LHCN-M2 (cell line): ENCODE measurements at regions not wholly inside any gene's neighbourhood (a gene's known extent, or its start where the extent isn't known, plus 50 kb on each side); places are given as distances from the start of the nearest gene placed in this dataset.
"Not testable (repeated sequence)": the region's sequence is repeated elsewhere in the genome, so short reads cannot be mapped to it uniquely, and the experiment has no call there.

ENCODE experiments used
- DNase-seq: peaks from one replicate; pipeline ENCODE4 v3.0.0-alpha.2; 2012; ENCODE audit warnings: low read depth

DNA sequence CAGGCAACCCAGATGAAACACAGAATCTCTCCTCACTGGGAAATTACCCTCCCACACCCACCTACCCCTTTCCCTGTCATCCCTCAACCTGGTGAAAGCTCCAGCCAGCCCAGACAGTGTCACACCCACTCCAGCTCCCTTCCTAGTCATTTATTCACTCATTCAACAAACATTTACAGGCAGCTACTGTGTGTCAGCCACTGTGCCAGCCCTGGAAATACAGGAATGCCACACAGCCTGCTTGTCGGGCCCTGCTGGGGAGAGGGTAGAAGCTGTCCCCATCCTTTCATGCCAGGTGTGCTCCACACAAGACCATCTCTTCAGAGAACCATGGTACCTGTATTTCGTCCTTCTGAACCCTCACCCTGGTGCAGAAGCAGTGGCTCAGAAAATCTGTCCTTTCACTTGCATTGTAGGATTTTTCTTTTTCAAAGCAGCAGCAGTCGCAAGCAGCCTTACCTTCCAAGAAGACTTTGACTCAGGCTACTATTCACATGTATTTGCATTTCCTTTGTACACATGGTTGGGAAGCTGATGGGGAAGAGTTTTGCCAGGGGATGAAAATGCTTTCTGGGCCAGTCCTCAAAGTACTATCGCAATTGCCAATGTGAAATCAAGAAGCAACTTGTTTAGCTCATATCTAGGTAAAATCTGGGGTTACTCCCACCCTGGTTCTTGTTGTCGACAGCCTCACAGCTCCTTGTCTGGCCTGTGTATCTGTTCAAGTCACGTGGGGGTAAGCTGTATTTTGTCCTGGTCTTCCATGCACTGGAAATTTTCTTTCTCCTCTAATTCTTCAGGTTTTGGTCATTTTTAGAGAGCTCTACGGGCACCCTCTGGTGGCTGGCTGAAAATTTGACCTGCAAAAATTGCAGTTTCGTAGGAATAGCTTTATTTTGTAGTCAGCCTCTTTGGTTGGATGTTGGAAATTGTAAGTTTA lies 147.4 kb upstream of the EGLN3 start:
- peak; percentile 31 for DNase-seq

DNA sequence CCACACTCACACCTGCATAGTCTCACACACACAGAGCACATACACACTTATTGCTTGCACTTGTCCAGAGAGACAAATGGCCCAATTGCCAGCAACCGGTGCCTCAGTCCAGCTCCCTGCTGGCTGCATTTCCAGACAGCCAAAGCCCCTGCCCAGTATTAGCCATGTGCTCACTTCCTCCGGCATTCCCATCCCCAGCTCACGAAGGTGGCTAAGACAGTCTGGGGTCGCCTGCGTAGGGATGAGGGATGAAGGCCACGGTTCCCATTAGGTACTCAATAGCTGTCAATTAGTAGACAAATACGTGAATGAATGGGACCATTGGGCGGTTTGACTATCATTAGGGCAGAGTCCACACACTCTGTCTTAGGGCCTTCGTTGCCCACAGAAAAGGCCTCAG lies 146.8 kb upstream of the EGLN3 start:
- no peak for DNase-seq

DNA sequence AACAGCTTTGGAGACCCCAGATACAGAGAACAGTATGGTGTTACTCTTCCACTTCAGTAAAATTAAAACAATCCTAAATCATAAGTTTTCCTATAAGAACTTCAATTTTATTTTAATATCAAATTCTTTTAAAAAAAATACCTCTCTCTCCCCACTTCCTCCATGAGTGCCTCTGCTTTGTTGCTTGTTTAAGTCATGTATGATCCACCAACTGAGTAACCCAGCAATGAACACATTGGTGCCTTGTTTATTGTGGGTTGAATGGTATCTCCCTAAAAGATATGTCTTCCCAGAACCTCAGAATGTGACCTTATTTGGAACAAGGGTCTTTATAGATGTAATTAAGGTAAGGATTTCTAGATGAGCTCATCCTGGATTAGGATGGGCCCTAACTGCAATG lies 143.5 kb upstream of the EGLN3 start:
- no peak for DNase-seq

DNA sequence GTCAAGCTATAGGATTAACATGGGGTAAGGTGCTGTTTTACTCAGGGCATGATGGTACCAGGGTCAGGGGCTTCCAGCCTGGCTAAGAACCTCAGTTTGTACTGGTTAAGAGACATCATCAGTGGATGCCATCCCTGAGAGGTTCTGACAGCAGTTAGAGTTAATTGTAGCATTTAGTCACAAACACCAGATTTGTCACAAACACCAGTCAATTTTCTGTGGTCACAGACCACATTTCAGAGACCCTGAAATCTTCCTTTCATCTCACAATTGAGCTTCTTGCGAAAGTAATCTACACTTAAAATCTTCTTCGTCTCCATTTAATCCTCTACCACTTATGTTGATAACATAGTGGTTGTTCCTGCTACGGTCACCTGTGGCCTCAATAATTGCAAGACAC lies 143.0 kb upstream of the EGLN3 start:
- no peak for DNase-seq

DNA sequence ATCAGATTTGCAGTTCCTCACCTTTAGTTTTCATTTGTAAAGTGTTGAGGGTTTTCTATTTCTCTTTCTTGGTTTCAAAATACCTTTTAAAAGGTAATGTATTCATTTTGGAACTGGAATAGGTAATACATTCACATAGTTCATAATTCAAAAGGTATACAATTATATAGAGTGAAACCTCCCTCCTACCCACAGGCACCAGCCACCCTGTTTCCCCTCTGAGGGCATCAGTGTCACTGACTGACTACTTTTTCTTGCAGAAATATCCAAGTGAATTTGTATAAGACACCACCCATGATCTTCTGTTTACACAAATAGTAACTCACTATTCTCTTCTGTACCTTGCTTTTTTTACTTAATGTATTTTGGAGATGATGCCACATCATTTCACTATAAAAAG lies 139.6 kb upstream of the EGLN3 start:
- DNase-seq: no peak

DNA sequence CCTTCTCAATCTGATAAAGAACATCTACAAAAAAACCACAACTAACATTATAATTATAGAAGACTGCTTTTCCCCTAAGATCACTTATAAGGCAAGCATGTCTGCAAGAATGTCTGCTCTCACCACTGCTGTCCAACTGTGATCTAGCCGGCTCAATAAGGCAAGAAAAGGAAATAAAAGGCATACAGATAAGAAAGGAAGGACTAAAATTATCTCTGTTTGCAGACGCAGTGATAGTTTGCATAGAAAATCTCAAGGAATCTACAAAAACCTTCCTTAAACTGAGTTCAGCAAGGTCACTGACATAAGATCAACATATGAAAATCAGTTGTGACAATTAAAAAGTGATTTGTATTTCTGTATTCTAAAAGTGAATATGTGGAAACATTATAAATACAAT lies 138.0 kb upstream of the EGLN3 start:
- no peak for DNase-seq

DNA sequence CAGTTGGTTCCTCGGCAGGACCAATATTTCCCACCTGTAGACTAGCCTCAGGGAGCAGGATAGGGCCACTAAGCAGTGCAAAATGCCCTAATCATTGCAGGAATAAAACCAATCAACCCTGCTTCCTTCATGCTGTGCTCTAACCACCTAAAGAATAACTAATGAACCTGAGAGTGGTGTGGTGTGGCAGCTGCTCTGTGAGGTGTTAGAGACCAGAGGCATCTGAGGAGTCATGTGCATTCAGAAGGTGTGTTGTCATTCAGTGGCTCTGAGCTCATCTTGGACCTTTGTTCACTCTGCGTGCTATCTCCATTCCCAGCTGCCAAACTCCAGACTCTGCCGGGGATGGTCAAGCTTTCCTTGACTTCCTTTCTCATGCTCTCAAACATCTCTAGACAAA lies 136.7 kb upstream of the EGLN3 start:
- no peak for DNase-seq

DNA sequence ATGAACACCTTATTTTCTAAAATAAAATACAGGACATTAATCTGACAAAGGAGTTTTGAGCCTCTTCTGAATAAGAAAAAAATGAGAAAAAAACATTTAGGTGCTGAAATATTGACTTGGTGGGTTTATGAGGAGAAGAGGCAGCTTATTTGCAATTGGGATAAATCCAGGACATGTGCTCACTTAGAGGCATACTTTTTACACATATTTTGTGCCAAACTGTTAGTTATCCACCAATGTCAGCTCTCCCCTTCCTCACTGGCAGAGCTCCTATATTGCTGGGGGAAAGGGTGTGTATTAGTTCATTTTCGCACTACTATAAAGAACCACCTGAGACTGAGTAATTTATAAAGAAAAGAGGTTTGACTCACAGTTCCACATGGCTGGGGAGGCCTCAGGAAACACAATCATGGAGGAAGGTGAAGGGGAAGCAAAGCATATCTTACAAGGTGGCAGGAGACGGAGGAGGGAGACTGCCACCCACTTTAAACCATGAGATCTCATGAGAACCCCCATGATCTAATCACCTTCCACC lies 135.4 kb upstream of the EGLN3 start:
- DNase-seq: no peak

DNA sequence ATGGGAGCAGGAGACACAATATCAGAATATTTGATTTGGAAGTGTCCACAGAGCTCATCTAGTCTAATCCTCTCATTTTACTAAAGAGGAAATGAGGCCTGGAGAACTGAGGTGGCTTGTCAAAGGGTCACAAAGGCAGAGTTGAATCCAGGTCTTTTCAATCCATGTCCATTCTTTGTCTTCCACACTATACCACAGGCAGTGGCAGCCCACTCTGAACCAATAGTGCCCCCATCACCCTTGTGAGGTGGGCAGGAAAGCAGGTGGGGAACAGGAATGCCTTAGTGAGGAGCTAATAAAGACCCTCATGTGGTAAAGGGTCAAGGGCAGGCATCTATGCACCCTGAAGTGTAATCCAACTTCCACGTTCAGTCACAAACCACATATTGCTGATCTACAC lies 134.8 kb upstream of the EGLN3 start:
- no peak for DNase-seq

DNA sequence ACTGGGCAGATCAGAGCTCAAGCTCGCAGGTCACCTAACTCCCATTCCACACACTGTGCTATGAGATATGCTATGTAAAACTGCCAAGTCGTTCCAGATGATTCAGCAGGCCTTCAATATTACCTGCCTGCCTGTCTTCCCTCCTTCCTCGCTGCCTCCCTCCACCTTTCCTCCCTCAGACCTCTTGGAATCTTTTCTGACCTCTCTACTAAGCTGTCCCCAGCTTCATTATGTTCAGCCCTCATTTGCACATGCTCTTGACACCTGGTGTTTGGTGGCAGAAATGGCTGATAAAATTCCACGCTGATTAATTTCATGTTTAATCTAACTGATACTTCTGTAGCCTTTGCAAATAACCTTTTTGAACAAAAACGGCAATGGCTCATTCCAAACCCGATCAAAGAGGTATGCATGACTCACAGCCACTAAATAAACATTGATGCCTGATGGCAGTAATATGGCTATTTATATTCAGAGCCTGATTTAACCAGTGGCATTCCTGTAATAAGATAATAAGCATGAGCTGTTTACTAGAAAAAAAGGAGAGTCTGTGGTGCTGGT lies 130.8 kb upstream of the EGLN3 start:
- DNase-seq: peak; percentile 49

DNA sequence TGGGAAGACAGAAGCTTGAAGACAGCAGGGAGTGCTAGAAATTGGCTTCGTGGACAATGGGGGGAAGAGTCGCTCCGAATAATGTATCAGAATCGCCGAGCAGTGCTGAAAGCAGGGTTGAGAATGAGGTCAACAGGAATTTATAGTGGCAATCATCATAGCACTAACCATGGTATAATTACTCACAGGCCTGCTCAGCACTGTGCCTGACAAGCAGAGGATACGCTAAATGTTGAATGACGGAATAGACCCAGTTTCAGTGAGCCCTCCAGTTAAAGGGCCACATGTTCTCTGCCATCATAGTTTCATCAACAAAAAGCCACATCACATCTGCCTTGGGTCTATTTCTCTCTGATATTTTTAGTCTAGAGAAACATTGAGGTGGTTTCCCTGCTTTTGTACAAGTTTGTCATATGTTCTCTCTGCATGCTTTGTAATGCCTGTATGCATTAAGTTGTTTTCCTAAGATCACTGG lies 130.3 kb upstream of the EGLN3 start:
- peak; percentile 11 for DNase-seq

DNA sequence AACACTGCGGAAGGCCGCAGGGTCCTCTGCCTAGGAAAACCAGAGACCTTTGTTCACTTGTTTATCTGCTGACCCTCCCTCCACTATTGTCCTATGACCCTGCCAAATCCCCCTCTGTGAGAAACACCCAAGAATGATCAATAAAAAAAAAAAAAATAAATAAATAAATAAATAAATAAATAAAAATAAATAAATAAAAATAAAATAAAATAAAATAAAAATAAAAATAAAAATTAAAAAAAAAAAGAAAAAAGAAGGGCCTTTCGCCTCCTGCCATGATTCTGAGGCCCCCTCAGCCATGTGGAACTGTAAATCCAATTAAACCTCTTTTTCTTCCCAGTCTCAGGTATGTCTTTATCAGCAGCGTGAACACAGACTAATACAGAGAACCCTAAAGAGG lies 128.8 kb upstream of the EGLN3 start:
- not testable (repeated sequence) for DNase-seq

DNA sequence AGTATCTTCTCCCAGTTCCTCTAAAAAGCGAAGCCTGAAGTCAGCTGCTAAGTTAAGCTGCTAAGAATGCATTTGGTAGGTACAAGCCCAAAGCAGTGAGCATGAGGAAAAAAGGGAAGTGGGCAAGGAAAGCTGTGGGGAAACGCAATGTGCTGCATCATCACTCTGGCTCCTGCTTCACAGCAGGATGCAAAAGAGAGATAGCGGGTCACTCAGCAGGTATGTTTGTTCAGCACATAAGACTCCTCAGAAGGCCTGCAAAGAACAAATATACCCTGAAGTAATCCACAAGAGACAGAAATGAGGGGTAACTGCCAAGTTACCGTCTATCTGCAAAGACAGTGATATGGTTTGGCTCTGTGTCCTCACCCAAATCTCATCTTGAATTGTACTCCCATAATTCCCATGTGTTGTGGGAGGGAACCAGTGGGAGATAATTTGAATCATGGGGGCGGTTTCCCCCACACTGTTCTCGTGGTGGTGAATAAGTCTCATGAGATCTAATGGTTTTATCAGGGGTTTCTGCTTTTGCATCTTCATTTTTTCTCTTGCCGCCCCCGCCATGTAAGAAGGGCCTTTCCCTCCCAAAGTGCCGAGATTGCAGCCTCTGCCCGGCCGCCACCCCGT lies 127.4 kb upstream of the EGLN3 start:
- DNase-seq: no peak

DNA sequence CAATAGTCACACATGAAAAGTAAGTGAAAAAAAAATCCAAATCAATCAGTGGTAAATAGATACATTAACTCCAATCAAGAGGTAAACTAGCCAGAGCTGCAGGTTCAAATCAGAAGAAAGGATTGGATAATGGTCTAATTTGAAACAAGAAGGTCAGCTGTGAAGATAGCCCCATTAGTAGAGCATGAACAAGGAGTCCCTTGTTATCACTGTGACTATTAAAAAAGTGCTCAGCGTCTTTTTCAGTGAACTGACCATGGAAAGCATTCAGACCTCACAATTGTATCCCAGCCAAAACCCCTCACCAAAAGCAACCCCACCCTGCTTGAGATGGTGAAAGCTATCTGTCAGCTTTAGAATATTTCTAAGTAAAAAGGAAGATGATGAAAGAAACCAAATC lies 125.0 kb upstream of the EGLN3 start:
- DNase-seq: no peak

DNA sequence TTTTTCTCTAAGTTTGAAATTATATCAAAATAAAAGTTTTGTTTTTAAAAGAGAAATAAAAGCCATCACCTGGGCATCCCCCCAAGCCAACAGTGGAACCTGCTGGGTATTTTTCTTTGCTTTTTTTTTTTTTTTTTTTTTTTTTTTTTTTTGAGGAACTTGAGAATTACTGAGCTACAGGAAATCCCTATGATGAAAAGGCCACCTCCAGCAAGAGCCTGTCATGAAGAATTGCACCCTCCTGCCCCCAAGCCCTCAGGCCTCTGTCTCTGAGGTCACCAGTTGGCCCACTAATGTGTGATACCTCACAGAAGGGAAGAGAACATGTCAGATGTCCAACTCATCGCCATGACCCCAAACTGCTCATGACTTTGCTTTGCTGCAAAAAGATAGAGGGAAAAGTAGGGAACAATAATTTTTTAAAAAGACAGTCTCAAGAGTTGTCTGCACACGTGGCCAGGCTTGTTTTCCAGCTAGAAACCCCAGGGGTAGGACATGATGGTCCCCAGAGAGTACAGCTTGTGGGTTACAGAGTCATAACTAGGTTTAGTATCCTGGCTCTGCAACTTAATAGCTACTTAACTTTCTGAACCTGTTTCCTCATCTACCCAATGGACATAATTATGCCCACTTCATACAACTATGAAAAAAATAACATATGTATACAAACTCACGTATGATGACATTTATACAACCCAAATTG lies 124.3 kb upstream of the EGLN3 start:
- DNase-seq: no peak

DNA sequence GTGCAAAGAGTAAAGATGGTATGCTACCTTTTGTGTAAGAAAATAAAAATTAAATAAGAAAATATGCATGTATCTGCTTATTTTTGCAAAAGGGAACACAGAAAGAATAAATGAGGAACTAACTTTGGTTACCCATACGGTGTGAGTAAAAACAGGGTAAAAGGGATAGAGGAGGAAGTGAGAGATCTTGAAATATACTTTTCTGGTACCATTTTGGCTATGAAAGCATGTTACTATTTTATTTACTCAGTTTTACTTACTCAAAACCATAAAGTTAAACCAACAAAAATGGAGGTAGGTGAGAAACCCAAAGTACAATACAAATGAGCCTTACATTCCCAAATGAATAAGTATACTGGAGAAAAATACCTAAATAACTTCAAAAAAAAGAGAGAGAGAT lies 122.0 kb upstream of the EGLN3 start:
- no peak for DNase-seq

DNA sequence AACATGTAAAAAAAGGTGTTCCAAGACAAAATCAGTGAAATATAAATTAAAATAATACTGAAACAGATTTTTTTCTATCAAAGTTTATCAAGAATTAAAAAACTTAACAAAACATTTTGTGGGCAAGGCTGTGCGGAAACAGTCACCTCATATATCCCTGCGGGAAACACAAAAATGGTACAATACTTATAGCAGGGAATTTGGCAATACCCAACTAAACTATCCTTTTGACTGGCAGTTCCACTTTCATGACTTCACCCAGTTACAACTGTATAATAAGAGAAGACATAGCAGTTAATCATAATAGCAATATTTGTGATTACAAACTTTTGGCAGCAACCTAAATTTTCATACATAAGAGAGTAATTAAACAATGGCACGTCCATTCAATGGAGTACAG lies 121.5 kb upstream of the EGLN3 start:
- DNase-seq: no peak

DNA sequence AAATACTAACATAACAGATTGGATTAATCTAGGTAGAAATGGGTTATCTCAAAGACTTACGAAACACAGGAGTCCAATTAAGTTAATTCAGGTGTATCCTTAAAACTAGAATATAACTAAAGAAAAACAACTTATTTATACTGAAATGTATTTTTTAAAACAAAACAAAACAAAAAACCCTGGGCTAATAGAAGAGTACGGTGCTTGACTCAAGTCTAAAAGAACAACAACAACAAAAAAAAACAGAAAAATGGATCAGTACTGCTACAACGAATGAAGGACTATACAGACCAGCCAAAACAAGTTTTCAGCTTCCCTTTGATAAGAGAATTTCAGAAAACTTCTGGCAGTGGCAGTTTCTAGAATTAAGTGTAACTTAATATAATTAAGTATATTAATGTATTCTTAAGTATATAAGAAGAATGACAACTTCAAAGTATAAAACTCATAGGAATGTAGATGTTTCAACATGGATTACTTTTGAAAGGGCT lies 120.1 kb upstream of the EGLN3 start:
- DNase-seq: no peak

DNA sequence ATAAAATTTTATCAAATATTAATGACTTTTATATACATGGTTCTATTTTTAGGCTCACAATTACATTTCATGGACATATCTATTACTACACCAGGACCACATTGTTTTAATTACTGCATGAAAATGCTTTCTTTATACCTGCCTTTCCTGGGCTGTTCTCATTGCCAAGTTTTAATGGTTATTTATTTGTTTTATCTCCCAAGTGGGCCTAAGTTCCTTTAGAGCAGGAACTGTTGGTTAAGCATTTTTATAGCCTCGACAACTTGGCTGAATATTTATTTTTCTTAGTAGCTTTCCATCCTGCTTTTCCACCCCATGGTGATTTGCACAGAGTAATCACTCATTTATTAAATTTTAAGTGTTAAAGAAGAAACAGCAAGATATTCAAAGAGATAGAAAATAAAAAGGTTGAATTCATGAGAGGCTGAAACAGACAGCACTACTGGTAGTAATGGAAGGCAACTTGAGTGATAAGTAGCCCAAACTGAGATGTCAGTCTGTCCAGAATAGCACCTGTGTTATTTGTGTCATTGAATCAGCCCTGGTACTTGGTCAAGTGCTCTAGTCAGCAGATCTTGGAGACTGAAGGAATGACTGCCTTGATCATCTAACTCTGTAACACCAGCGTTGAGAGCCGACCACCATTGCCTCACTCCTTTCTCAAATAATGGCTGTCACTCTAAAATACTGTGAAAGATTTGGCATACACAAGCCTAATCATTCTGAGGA lies 119.1 kb upstream of the EGLN3 start:
- no peak for DNase-seq

DNA sequence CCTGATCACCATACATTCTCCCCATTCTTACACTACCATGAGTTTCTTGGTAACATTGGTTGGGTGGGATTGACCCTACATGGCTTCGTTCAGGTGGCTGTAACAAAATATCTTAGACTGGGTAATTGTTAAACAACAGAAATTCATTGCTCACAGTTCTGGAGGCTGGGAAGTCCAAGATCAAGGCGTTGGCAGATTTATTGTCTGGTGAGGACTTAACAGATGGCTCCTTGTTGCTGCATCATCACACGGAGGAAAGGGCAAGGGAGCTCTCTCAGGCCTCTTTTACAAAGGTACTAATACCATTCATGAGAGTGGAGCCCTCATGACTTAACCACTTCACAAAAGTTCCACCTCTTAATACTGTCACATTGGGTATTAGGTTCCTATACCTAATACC lies 116.7 kb upstream of the EGLN3 start:
- no peak for DNase-seq
